ENCODE measurements at regions not wholly inside any gene's neighbourhood (a gene's known extent, or its start where the extent isn't known, plus 50 kb on each side); places are given as distances from the start of the nearest gene placed in this dataset.

GRCh38 chr2:64738026-64738425 lies 84.3 kb upstream of the SERTAD2 start:
- no peak overlapping the region for H3K9ac ChIP-seq (ENCODE audit: extremely low read depth, insufficient read length, low read length)
- no peak overlapping the region for H3K18ac ChIP-seq (ENCODE audit: insufficient read length, low read depth, low read length)
- no peak overlapping the region for H2BK15ac ChIP-seq (ENCODE audit: low read depth, low read length)
- no peak overlapping the region for H2AFZ ChIP-seq (ENCODE audit: low read length)
- no peak for TF ChIP-seq CTCF (conservative IDR thresholded peaks at IDR 0.05)
- no peak overlapping the region for H2AK5ac ChIP-seq (ENCODE audit: insufficient read length, low read length)
- H3K79me2 ChIP-seq (ENCODE audit: insufficient read depth, low read length), result 0 out of 2 replicates have a peak, but pooled peaks cover 1% of the 10 kb centered on the region
- no peak overlapping the region for H3T11ph ChIP-seq (ENCODE audit: low read length)
- no peak overlapping the region for H3K56ac ChIP-seq (ENCODE audit: insufficient read length, low read depth, low read length)
- H4K5ac ChIP-seq (ENCODE audit: insufficient read length, low read depth, low read length), result no peak overlapping the region
- no peak overlapping the region for H2BK120ac ChIP-seq (ENCODE audit: low read depth, low read length, poor library complexity, severe bottlenecking)
- H3K9me3 ChIP-seq (ENCODE audit: control insufficient read depth, low read depth, low read length), result no peaks in the 10 kb centered on the region
- Mint-ChIP-seq H3K4me3 (no peak overlapping the region), H3K27me3 (ENCODE audit: low read depth) (no peaks in the 10 kb centered on the region), H3K36me3 (ENCODE audit: insufficient read depth in 1 of 3, low read depth in 3 of 3) (no peaks in the 10 kb centered on the region), H3K4me1 (no peaks in the 10 kb centered on the region), H3K9me3 (no peaks in the 10 kb centered on the region), H3K27ac (no peak overlapping the region)
- H3K4me1 ChIP-seq (ENCODE audit: insufficient read depth, low read length), result no peaks in the 10 kb centered on the region
- no peaks in the 10 kb centered on the region for H3K27me3 ChIP-seq (ENCODE audit: insufficient read depth, low read length)
- H2BK5ac ChIP-seq (ENCODE audit: insufficient read length, low read length), result no peak overlapping the region
- no peak overlapping the region for H3K14ac ChIP-seq (ENCODE audit: insufficient read depth, low read length)
- H3K4ac ChIP-seq (ENCODE audit: low read depth, low read length), result no peak overlapping the region
- H3K27ac ChIP-seq (ENCODE audit: insufficient read length, low read depth, low read length), result no peak overlapping the region
- no peak overlapping the region for H3K23ac ChIP-seq (ENCODE audit: insufficient read length, low read depth, low read length)
- H3K23me2 ChIP-seq (ENCODE audit: insufficient read length, low read depth, low read length, poor library complexity, severe bottlenecking), result peaks cover 2% of the 10 kb centered on the region
- no peak overlapping the region for H4K91ac ChIP-seq (ENCODE audit: insufficient read length, low read depth, low read length)
- no peak overlapping the region for H3K4me2 ChIP-seq (ENCODE audit: insufficient read depth, insufficient read length, low read length)
- no CpG with 5 or more reads among the region's 1 CpG for WGBS (ENCODE audit: extremely low coverage, insufficient read length, low lambda C conversion rate)
- DNase-seq, result no peak
- no peak overlapping the region for H2BK20ac ChIP-seq (ENCODE audit: low read depth, low read length, poor library complexity, severe bottlenecking)
- no peak overlapping the region for H4K8ac ChIP-seq (replicated peaks; ENCODE audit: insufficient read length, low read depth, low read length)
- no peaks in the 10 kb centered on the region for H3K79me1 ChIP-seq (ENCODE audit: insufficient read depth, low read depth, low read length, poor library complexity, severe bottlenecking)
- no peaks in the 10 kb centered on the region for H4K20me1 ChIP-seq (ENCODE audit: control insufficient read depth, insufficient read depth, insufficient read length)
- H2BK12ac ChIP-seq (ENCODE audit: insufficient read length, low read depth, low read length), result no peak overlapping the region

Data from H9 (cell line).